Thyroid gland (tissue), 4 donors: ENCODE measurements at regions not wholly inside any gene's neighbourhood (a gene's known extent, or its start where the extent isn't known, plus 50 kb on each side); places are given as distances from the start of the nearest gene placed in this dataset.

Experiments
- CTCF ChIP-seq, 6 experiments: fragments of 200-600 bp in 3 of 6; fragments of 450-650 bp in 3 of 6; sonication (generic) in 3 of 6; IDR thresholded peaks; one replicate each; pipeline ENCODE4 v1.5.1; 2016 to 2019; ENCODE audit warnings: antibody characterized with exemption in 6 of 6, mild to moderate bottlenecking in 2 of 6, inconsistent platforms in 1 of 6, moderate library complexity in 1 of 6
- POLR2A ChIP-seq, 2 donors: fragments of 450-650 bp; IDR thresholded peaks; one replicate each; pipeline ENCODE4 v1.6.1; 2017; ENCODE audit warnings: antibody characterized with exemption in 2 of 2, mild to moderate bottlenecking in 2 of 2, moderate library complexity in 1 of 2

- TF ChIP-seq CTCF (IDR thresholded peaks at IDR 0.05) = no peak
- no peak for TF ChIP-seq POLR2A (IDR thresholded peaks at IDR 0.05)
Observed at GRCh38 chr9:75540185-75540584, 350.3 kb upstream of the PCSK5 start.
